ENCODE measurements at regions not wholly inside any gene's neighbourhood (a gene's known extent, or its start where the extent isn't known, plus 50 kb on each side); places are given as distances from the start of the nearest gene placed in this dataset.

DNA sequence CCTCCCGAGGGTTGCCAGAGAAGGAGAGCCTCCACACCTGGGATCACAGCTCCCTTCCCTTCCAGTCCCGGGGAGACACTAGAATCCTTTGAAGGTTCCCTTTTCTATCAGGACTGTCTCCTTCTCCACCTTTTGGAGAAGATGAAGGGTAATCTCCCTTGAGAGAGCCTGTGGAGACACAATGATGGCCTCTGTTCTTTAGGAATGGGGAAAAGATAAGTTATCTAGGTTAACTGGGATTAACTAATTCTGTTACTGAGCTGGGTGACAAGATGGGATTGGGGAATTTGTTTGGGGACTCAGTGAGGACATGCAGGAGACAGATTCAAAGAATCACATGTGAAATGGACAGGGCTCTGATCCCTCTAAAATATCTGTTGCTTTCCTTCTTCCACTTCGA lies 181.1 kb upstream of the BMPER start:
- DNase-seq (ENCODE audit: low spot score) = no peak
- H3K4me3 Mint-ChIP-seq (ENCODE audit: low read depth) = no peak overlapping the region
- no peaks in the 10 kb centered on the region for H3K4me1 Mint-ChIP-seq (ENCODE audit: low read depth)
- no peaks in the 10 kb centered on the region for H3K9me3 Mint-ChIP-seq
- intact Hi-C loops (cut with micrococcal nuclease) = no loop called here
- no peaks in the 10 kb centered on the region for H3K27me3 Mint-ChIP-seq (ENCODE audit: low read depth)
- H3K27ac Mint-ChIP-seq = no peak overlapping the region
- no peaks in the 10 kb centered on the region for H3K36me3 Mint-ChIP-seq (ENCODE audit: low read depth)

DNA sequence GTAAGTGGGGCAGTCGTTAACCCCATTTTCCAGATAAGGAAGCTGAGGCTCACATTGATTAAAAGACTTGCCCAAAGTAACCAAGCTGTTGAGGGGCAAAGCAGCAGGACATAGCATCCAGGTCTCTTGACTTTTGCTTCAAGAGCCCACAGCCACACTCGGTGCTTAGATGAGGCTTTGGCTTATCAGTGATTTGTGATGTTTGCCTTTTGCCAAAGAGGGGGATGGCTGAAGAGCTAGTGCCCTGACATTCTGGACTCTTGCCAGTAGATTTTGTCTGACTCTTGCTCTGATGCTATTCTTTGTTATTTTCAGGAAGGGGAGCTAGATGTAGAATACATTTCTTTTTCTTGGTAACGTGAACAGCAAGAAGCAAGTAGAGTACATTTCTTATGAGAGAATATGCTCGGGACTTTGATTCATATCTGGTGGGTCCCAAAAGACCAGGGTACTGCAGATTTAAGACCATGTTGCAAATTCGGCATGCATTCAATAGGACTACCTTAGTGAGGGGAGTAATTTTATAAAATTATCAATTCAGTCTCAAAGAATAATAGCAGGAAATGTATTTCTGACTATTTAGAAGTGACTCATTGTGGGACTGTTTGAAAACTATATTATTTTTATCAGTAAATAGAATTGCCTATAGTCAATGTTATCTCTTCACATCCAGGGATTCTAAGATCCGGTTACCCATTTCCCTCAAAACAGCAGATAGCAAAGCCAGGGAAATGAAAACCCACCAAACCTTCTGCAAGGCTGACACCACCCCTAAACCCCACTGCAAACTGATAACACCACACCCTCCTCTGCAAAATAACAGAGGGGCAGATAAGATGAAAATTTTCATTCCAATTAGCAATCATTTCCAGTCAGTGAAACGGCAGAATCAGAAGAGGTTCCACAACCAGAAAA lies 180.0 kb upstream of the BMPER start:
- H3K9me3 Mint-ChIP-seq = no peaks in the 10 kb centered on the region
- no peaks in the 10 kb centered on the region for H3K36me3 Mint-ChIP-seq (ENCODE audit: low read depth)
- H3K4me3 Mint-ChIP-seq (ENCODE audit: low read depth) = no peak overlapping the region
- no peaks in the 10 kb centered on the region for H3K4me1 Mint-ChIP-seq (ENCODE audit: low read depth)
- H3K27ac Mint-ChIP-seq = no peak overlapping the region
- no peaks in the 10 kb centered on the region for H3K27me3 Mint-ChIP-seq (ENCODE audit: low read depth)
- intact Hi-C loops (cut with micrococcal nuclease) = no loop called here
- no peak for DNase-seq (ENCODE audit: low spot score)

DNA sequence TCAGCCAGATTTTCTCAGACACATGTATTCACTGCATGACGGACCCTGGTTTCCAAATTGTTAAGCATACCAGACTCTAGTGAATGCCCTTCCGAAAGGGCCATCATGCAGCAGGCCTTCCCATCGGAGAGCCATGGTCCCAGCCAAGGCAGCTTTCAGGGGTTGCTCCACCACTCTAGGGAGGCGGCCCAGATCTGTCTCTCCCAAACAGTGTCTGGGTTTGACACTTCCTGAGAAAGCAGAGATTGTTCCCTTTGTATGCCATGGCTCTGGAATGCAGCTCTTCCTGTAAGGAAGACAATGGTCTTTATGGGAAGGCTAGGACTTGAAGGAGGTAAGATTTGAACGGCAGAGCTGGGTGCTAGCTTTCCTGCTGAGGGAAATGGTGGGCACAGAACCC lies 178.8 kb upstream of the BMPER start:
- Mint-ChIP-seq H3K4me1 (ENCODE audit: low read depth) (no peaks in the 10 kb centered on the region), H3K27me3 (ENCODE audit: low read depth) (no peaks in the 10 kb centered on the region), H3K4me3 (ENCODE audit: low read depth) (no peak overlapping the region), H3K27ac (no peak overlapping the region), H3K9me3 (no peaks in the 10 kb centered on the region), H3K36me3 (ENCODE audit: low read depth) (no peaks in the 10 kb centered on the region)
- intact Hi-C loops (cut with micrococcal nuclease) = no loop called here
- no peak for DNase-seq (ENCODE audit: low spot score)

DNA sequence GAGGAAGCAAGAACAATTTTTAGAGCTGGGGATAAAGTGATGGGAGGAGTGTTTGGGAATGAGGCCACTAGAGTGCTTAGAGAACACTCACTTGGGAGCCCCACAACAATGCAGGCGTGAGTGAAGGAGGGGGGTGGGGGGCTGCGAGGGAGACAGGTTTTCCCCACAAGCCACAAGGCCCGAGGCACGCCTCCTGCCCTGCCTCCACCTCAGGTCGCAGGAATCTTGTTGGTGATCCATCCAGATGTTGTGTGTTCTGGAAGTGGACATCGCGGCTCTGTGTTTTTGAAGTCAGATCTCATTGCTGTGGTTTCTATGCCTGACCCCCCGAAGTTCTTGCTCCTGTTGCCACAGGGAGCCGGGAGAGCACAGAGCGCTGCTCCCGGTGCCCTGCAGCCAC lies 178.0 kb upstream of the BMPER start:
- H3K27me3 Mint-ChIP-seq (ENCODE audit: low read depth) = no peaks in the 10 kb centered on the region
- intact Hi-C loops (cut with micrococcal nuclease) = no loop called here
- no peaks in the 10 kb centered on the region for H3K4me1 Mint-ChIP-seq (ENCODE audit: low read depth)
- H3K27ac Mint-ChIP-seq = no peak overlapping the region
- no peaks in the 10 kb centered on the region for H3K36me3 Mint-ChIP-seq (ENCODE audit: low read depth)
- no peak for DNase-seq (ENCODE audit: low spot score)
- H3K4me3 Mint-ChIP-seq (ENCODE audit: low read depth) = no peak overlapping the region
- no peaks in the 10 kb centered on the region for H3K9me3 Mint-ChIP-seq

DNA sequence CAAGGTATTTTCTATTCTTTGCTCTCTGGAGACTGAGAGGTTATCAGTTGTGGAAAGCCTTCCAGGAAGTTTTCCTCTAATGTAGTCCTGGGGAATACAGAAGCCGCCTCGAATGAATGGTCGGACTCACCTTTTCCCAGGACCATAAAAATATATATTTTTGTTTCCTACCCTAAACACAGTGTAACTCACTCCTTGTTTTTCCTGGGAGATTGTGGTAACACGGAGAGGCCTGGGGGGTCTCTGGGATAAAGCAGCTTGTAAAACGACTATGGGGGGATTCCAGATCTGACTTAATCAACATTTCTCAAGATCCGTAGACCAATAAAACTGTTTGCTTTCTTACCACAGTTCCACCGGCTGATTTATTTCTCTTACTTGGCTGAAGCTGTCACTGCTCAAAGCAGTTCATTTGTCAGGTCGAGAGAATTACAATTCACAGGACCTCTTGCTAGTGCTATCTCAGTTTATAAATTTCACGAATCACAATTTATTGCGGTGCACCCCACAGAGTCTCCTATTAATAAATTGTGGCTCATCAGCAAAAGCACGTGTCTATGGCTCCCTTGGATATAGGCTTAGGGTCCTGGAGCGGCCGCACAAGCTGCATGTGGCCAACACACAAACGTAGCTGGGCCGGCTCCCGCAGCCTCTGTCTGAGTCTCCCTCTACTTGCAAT lies 176.3 kb upstream of the BMPER start:
- Mint-ChIP-seq H3K9me3 (no peaks in the 10 kb centered on the region), H3K27me3 (ENCODE audit: low read depth) (no peaks in the 10 kb centered on the region), H3K36me3 (ENCODE audit: low read depth) (no peaks in the 10 kb centered on the region), H3K27ac (no peak overlapping the region), H3K4me1 (ENCODE audit: low read depth) (no peaks in the 10 kb centered on the region), H3K4me3 (ENCODE audit: low read depth) (no peak overlapping the region)
- intact Hi-C loops (cut with micrococcal nuclease) = no loop called here
- DNase-seq (ENCODE audit: low spot score) = no peak

DNA sequence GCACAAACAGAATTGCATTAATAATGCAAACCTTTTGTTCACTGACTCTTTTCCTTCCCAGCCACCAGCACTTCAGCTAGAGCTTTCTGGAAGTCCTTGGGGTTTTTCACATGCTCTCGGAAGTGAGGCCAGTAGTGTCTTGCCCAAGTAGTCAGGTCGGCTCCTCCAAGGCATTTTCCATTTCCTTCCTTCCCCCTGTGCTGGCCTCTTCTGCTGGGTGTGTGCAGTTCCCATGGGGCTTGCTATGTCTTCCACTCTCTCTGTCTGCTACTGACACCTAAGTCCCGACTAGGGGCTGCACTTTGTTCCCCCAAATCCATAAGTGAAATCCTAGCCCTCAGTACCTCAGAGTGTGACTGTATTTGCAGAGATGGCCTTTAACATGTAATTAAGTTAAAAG lies 175.6 kb upstream of the BMPER start:
- H3K4me3 Mint-ChIP-seq (ENCODE audit: low read depth) = no peak overlapping the region

DNA sequence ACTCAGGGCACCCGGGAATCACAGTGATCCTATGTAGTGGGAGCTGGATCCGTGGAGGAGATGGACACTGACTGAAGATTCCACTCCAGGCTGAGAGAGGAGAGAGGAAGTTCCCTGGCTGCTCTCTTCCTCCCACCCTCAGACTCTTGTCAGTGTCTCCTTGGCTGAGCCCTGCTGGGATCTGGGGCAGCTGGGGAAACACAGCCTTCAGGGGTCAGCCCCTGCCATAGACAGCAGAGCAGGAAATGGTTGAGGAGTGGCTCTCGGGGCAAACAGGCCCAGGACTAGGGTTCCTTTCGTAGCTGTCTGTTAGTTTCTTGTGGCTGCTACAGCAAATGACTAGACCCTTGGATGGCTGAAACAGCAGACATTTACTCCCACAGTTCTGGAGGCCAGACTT lies 174.4 kb upstream of the BMPER start:
- no peak overlapping the region for H3K27ac Mint-ChIP-seq
- no peaks in the 10 kb centered on the region for H3K27me3 Mint-ChIP-seq (ENCODE audit: low read depth)
- H3K9me3 Mint-ChIP-seq = no peaks in the 10 kb centered on the region
- DNase-seq (ENCODE audit: low spot score) = no peak
- no peaks in the 10 kb centered on the region for H3K4me1 Mint-ChIP-seq (ENCODE audit: low read depth)
- H3K36me3 Mint-ChIP-seq (ENCODE audit: low read depth) = no peaks in the 10 kb centered on the region
- H3K4me3 Mint-ChIP-seq (ENCODE audit: low read depth) = no peak overlapping the region
- intact Hi-C loops (cut with micrococcal nuclease) = no loop called here

More for the DNA sequence above, 175.6 kb upstream of the BMPER start:
- Mint-ChIP-seq H3K27me3 (ENCODE audit: low read depth) (no peaks in the 10 kb centered on the region), H3K27ac (no peak overlapping the region), H3K4me1 (ENCODE audit: low read depth) (no peaks in the 10 kb centered on the region), H3K36me3 (ENCODE audit: low read depth) (no peaks in the 10 kb centered on the region), H3K9me3 (no peaks in the 10 kb centered on the region)
- no peak for DNase-seq (ENCODE audit: low spot score)
- intact Hi-C loops (cut with micrococcal nuclease) = no loop called here

DNA sequence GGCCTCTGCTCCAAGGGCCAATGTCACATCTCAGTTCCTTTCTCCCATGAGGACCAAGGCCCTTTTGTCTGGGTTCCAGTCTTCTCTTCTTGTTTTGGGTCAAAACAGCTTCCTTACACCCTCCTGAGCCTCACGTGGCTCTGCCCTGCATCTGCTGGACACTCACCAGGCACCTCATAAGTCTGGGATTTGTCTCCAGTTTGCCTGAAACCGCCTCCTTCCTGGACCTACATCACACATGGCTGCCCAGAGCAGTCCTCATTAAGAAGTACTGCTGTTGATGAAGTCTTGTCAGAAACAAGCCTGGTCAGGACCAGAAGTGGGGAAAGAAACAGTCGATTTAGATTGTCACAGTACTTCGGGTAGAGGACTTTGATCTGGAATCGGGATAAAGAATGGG lies 173.4 kb upstream of the BMPER start:
- intact Hi-C loops (cut with micrococcal nuclease) = no loop called here
- H3K27me3 Mint-ChIP-seq (ENCODE audit: low read depth) = no peaks in the 10 kb centered on the region
- no peak overlapping the region for H3K27ac Mint-ChIP-seq
- H3K4me1 Mint-ChIP-seq (ENCODE audit: low read depth) = no peaks in the 10 kb centered on the region
- H3K36me3 Mint-ChIP-seq (ENCODE audit: low read depth) = no peaks in the 10 kb centered on the region
- no peak for DNase-seq (ENCODE audit: low spot score)
- H3K4me3 Mint-ChIP-seq (ENCODE audit: low read depth) = no peak overlapping the region
- no peaks in the 10 kb centered on the region for H3K9me3 Mint-ChIP-seq

DNA sequence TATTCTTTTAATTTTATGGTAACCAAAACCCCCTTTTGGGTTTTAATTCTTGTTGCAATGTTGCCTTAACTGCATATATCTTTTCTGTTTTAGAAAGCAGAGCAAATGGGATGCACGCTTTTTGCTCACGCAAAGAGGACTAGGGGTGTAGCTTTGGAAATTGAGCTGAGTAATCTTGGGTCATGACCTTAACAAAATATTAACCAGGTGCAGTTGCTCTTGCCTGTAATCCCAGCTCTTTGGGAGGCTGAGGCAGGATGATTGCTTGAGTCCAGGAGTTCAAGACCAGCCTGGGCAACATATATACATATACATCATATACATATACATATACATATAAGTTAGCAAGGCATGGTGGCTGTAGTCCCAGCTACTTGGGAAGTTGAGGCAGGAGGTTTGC lies 172.9 kb upstream of the BMPER start:
- intact Hi-C loops (cut with micrococcal nuclease) = no loop called here
- no peak overlapping the region for H3K4me3 Mint-ChIP-seq (ENCODE audit: low read depth)
- no peak for DNase-seq (ENCODE audit: low spot score)
- no peaks in the 10 kb centered on the region for H3K27me3 Mint-ChIP-seq (ENCODE audit: low read depth)
- no peaks in the 10 kb centered on the region for H3K9me3 Mint-ChIP-seq
- no peak overlapping the region for H3K27ac Mint-ChIP-seq
- no peaks in the 10 kb centered on the region for H3K36me3 Mint-ChIP-seq (ENCODE audit: low read depth)
- no peaks in the 10 kb centered on the region for H3K4me1 Mint-ChIP-seq (ENCODE audit: low read depth)

DNA sequence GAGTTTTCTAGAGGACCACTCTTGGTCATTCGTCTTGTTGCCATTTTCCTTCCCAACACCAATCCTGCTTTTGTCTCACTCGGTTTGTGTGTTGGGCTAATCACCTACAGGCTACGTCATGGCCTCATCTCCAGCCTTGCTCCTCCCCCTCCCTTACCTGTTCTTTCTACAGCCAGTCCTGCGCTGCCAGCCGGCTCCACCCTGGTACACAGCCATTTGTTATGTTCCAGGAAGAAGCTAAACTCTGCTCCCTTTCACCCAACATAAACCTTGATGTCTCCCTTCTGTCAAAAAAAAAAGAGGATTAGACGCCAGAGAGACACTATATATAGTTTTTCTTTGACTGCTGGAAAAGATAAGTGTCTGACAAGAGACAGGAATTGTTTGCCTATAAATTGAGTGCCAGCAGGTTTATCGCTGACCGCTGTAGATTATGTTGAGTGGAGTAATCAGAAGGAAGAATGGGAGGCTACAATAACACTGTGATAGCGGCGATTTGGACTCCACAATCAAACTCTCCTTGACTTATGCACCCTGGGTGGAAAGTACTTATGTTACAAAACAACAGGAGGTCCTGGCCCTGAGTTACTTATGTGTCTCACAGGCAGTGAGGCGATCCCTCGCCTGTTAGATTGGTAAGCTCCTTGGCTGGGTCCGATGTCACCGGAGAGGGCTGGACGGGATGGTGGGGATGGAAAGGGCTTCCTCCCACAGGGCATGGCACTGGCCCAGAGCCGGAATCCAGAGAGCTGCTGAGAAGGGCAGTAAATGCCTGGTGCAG lies 171.3 kb upstream of the BMPER start:
- H3K36me3 Mint-ChIP-seq (ENCODE audit: low read depth) = no peaks in the 10 kb centered on the region
- no peak overlapping the region for H3K4me3 Mint-ChIP-seq (ENCODE audit: low read depth)
- no peak for DNase-seq (ENCODE audit: low spot score)
- H3K27me3 Mint-ChIP-seq (ENCODE audit: low read depth) = no peaks in the 10 kb centered on the region
- no peak overlapping the region for H3K27ac Mint-ChIP-seq
- H3K9me3 Mint-ChIP-seq = no peaks in the 10 kb centered on the region
- no peaks in the 10 kb centered on the region for H3K4me1 Mint-ChIP-seq (ENCODE audit: low read depth)
- intact Hi-C loops (cut with micrococcal nuclease) = no loop called here

DNA sequence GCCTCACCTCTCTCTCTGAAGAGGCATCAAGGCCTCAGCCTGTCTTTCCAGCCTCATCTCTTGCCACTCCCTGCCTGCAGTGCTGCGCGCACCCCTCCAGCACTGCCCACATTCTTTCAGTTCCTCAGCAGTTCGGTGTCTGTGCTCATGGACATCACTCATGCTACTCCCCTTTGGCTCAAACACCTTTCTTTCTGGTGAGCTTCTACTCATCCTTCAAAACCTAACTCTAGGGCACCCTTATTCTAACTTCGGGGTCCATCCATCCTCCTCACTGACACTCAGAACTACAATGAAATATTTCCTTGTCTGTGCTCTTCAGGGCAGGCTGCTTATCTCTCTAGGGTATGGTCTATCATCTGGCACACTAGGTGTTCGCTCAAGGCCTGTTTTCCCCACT lies 169.9 kb upstream of the BMPER start:
- no peak overlapping the region for H3K27ac Mint-ChIP-seq
- intact Hi-C loops (cut with micrococcal nuclease) = no loop called here

DNA sequence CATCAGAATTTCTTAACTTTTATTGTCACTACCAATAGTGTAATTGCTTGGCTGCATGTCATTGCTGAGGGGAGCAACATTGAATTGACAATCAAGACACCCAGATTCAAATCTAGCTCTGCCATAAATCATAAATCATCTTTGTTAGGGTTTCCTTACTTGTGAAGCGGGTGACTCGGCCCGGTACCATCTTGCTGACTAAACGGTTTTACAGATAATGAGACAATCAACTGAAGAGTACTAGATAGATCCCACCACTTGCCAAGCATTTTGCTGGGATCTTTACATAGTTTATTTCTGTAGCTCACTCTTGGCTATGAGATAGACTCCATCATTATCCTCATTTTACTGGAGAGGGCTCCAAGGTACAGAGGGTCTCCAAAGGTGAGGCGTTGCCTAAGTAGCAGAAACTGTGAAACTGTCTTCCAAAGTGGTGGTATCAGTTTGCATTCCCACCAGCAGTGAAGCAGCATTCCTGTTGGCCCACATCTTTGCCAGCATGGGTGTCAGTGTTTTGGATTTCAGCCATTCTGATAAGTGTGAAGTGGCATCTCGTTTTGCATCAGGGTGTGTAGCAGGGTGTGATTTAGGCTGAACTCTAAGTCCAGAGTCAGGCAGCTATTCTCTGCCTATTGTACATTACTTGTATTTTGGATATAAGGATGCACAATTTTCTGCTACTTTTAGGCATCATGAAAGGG lies 168.7 kb upstream of the BMPER start:
- Mint-ChIP-seq H3K27ac (no peak overlapping the region), H3K4me1 (ENCODE audit: low read depth) (no peaks in the 10 kb centered on the region), H3K36me3 (ENCODE audit: low read depth) (no peaks in the 10 kb centered on the region), H3K27me3 (ENCODE audit: low read depth) (no peaks in the 10 kb centered on the region), H3K4me3 (ENCODE audit: low read depth) (no peak overlapping the region), H3K9me3 (no peaks in the 10 kb centered on the region)
- intact Hi-C loops (cut with micrococcal nuclease) = no loop called here
- no peak for DNase-seq (ENCODE audit: low spot score)

More for the DNA sequence above, 169.9 kb upstream of the BMPER start:
- H3K4me1 Mint-ChIP-seq (ENCODE audit: low read depth) = no peaks in the 10 kb centered on the region
- H3K27me3 Mint-ChIP-seq (ENCODE audit: low read depth) = no peaks in the 10 kb centered on the region
- H3K4me3 Mint-ChIP-seq (ENCODE audit: low read depth) = no peak overlapping the region
- no peak for DNase-seq (ENCODE audit: low spot score)
- H3K36me3 Mint-ChIP-seq (ENCODE audit: low read depth) = no peaks in the 10 kb centered on the region
- H3K9me3 Mint-ChIP-seq = no peaks in the 10 kb centered on the region
